ENCODE measurements at regions not wholly inside any gene's neighbourhood (a gene's known extent, or its start where the extent isn't known, plus 50 kb on each side); places are given as distances from the start of the nearest gene placed in this dataset.

DNA sequence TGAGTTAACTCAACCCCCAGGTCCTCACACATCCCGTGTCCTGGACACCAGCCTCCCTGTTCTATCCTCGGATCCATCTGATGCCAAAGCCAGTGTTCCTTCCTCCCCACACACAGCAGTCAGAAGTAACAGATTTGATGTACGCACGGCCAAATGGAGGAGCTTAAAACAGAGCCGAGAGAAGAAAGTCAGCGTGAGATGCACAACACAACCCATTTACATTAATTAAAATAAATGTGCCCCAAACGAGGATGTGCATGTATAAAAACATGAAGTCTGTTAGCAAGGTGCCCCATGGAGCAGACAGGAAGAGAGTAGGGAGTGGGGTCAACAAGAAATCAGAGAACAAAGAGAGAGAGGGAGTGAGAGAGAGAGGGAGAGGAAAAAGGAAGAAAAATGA is 191.2 kb downstream of the HAUS1 start:
- intact Hi-C loops (cut with micrococcal nuclease): no loop called here
- Mint-ChIP-seq H3K36me3 (ENCODE audit: insufficient read depth, unreplicated experiment) (peaks cover 5% of the 10 kb centered on the region), H3K4me3 (ENCODE audit: unreplicated experiment) (no peak overlapping the region), H3K4me1 (ENCODE audit: insufficient read depth, unreplicated experiment) (peaks cover 14% of the 10 kb centered on the region), H3K27me3 (ENCODE audit: insufficient read depth, unreplicated experiment) (no peaks in the 10 kb centered on the region), H3K27ac (ENCODE audit: low read depth, unreplicated experiment) (no peak overlapping the region), H3K9me3 (ENCODE audit: unreplicated experiment) (no peaks in the 10 kb centered on the region)
- no peak for DNase-seq (ENCODE audit: unreplicated experiment)
- CTCF ChIA-PET: interaction anchor here (2.8 kb wide), 1 partner anchor 14 kb away, joined by 9 read pairs; no protein-coding TSS in a partner anchor
- no TSS peak for BruUV-seq (replicated peaks)
- POLR2A ChIA-PET: interaction anchor here (0.7 kb wide), 1 partner anchor 26 kb away, joined by 3 read pairs; no protein-coding TSS in a partner anchor
- TF ChIP-seq, protein P1, sequence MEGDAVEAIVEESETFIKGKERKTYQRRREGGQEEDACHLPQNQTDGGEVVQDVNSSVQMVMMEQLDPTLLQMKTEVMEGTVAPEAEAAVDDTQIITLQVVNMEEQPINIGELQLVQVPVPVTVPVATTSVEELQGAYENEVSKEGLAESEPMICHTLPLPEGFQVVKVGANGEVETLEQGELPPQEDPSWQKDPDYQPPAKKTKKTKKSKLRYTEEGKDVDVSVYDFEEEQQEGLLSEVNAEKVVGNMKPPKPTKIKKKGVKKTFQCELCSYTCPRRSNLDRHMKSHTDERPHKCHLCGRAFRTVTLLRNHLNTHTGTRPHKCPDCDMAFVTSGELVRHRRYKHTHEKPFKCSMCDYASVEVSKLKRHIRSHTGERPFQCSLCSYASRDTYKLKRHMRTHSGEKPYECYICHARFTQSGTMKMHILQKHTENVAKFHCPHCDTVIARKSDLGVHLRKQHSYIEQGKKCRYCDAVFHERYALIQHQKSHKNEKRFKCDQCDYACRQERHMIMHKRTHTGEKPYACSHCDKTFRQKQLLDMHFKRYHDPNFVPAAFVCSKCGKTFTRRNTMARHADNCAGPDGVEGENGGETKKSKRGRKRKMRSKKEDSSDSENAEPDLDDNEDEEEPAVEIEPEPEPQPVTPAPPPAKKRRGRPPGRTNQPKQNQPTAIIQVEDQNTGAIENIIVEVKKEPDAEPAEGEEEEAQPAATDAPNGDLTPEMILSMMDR (IDR thresholded peaks at IDR 0.05; ENCODE audit: unreplicated experiment): no peak

DNA sequence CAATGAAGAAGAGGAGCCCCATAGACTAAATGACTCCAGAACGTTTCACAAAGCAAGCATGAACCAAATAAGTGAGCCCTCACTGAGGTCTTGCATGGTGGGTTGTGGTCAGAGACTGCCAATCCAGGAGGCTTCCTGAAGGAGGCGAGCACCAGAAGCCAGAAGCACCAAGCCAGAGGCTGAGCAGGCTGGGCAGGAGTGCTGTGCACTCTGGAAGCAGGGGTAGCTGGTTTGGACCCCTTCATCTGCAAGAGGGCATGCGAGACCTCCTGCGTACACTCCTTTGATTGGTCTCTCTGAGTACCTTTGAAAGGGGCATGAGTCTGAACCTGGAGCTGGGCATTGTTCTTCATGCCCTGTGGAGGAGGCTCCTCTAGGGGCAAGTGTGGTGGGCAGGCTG is 192.5 kb downstream of the HAUS1 start:
- TF ChIP-seq, protein P1 (IDR thresholded peaks at IDR 0.05; ENCODE audit: unreplicated experiment): no peak
- BruUV-seq (replicated peaks): no TSS peak
- ChIA-PET CTCF (no interaction called here), POLR2A (no interaction called here)
- Mint-ChIP-seq H3K36me3 (ENCODE audit: insufficient read depth, unreplicated experiment) (peaks cover 5% of the 10 kb centered on the region), H3K27me3 (ENCODE audit: insufficient read depth, unreplicated experiment) (no peaks in the 10 kb centered on the region), H3K9me3 (ENCODE audit: unreplicated experiment) (no peaks in the 10 kb centered on the region), H3K4me1 (ENCODE audit: insufficient read depth, unreplicated experiment) (peaks cover 14% of the 10 kb centered on the region), H3K4me3 (ENCODE audit: unreplicated experiment) (no peak overlapping the region), H3K27ac (ENCODE audit: low read depth, unreplicated experiment) (no peak overlapping the region)
- intact Hi-C loops (cut with micrococcal nuclease): no loop called here
- no peak for DNase-seq (ENCODE audit: unreplicated experiment)

DNA sequence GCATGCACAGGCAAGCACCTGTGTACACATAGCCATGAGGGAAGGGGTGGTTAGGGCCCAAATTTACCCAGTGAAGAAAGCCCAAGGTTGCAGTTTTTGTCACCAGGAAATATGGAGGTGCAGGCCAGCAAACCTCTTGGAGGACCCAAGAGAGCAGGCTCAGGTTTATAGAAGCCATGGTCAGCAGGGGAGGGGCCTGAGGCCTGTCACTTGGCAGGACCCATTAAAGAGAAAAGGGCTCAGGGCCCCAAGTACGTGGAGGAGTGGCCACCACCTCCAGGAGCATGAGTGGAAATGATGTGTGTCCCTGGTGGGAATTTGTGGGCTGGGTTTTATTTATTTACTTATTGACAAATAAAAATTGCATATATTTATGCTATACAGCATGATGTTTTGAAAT is 192.9 kb downstream of the HAUS1 start:
- Mint-ChIP-seq H3K27ac (ENCODE audit: low read depth, unreplicated experiment) (no peak overlapping the region), H3K4me3 (ENCODE audit: unreplicated experiment) (no peak overlapping the region), H3K9me3 (ENCODE audit: unreplicated experiment) (no peaks in the 10 kb centered on the region), H3K27me3 (ENCODE audit: insufficient read depth, unreplicated experiment) (no peaks in the 10 kb centered on the region), H3K36me3 (ENCODE audit: insufficient read depth, unreplicated experiment) (peaks cover 5% of the 10 kb centered on the region), H3K4me1 (ENCODE audit: insufficient read depth, unreplicated experiment) (peaks cover 14% of the 10 kb centered on the region)
- intact Hi-C loops (cut with micrococcal nuclease): no loop called here
- BruUV-seq (replicated peaks): no TSS peak
- TF ChIP-seq, protein P1 (IDR thresholded peaks at IDR 0.05; ENCODE audit: unreplicated experiment): no peak
- DNase-seq (ENCODE audit: unreplicated experiment): no peak
- ChIA-PET POLR2A (no interaction called here), CTCF (interaction anchor here (0.8 kb wide), 1 partner anchor 23 kb away, joined by 3 read pairs; no protein-coding TSS in a partner anchor)

DNA sequence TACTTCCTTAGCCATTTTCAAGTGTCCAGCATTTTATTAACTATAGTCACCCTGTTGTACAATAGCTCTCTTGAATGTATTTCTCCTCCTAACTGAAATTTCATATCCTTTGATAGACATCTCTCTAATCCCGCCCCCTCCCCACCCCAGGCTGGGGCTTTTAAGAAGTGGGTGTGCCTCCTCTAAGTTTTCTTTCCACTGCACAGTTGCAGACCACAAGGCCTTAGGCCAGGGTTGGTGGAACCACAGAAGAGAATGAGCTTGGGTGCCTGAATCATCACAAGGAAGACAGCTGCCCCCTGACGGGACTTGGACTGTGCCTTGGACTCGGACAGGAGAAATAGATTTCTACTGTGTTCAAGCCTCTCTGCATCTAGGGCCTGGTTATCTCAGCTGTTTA is 193.4 kb downstream of the HAUS1 start:
- CTCF ChIA-PET: interaction anchor here (0.8 to 1.5 kb wide), 3 partner anchors 16 to 22 kb away, joined by 3 to 7 read pairs (median 4); no protein-coding TSS in a partner anchor
- no peaks in the 10 kb centered on the region for H3K9me3 Mint-ChIP-seq (ENCODE audit: unreplicated experiment)
- no peak overlapping the region for H3K27ac Mint-ChIP-seq (ENCODE audit: low read depth, unreplicated experiment)
- H3K4me3 Mint-ChIP-seq (ENCODE audit: unreplicated experiment): no peak overlapping the region
- peaks cover 5% of the 10 kb centered on the region for H3K36me3 Mint-ChIP-seq (ENCODE audit: insufficient read depth, unreplicated experiment)
- BruUV-seq (replicated peaks): no TSS peak
- H3K4me1 Mint-ChIP-seq (ENCODE audit: insufficient read depth, unreplicated experiment): peaks cover 14% of the 10 kb centered on the region
- TF ChIP-seq, protein P1 (IDR thresholded peaks at IDR 0.05; ENCODE audit: unreplicated experiment): no peak
- POLR2A ChIA-PET: interaction anchor here (1.4 kb wide), 1 partner anchor 24 kb away, joined by 4 read pairs; no protein-coding TSS in a partner anchor
- no peak for DNase-seq (ENCODE audit: unreplicated experiment)
- no peaks in the 10 kb centered on the region for H3K27me3 Mint-ChIP-seq (ENCODE audit: insufficient read depth, unreplicated experiment)
- intact Hi-C loops (cut with micrococcal nuclease): no loop called here
